ENCODE measurements at regions not wholly inside any gene's neighbourhood (a gene's known extent, or its start where the extent isn't known, plus 50 kb on each side); places are given as distances from the start of the nearest gene placed in this dataset.

- TF ChIP-seq EZH2 (IDR thresholded peaks at IDR 0.05) (no peak), POLR2AphosphoS5 (IDR thresholded peaks at IDR 0.05; ENCODE audit: borderline replicate concordance, low read depth, low read length) (no peak)
Observed at GRCh38 chr18:53756610-53756972, 467.9 kb downstream of the MBD2 start.
